Loucy (cell line): ENCODE measurements at regions not wholly inside any gene's neighbourhood (a gene's known extent, or its start where the extent isn't known, plus 50 kb on each side); places are given as distances from the start of the nearest gene placed in this dataset.
"Not testable (repeated sequence)": the region's sequence is repeated elsewhere in the genome, so short reads cannot be mapped to it uniquely, and the experiment has no call there.

Source experiments
- H2AFZ ChIP-seq: fragments of 200-600 bp; sonication (generic); 2 replicates; pipeline ENCODE4 v1.6.0; 2016; ENCODE audit warnings: antibody characterized with exemption, mild to moderate bottlenecking, low read length, moderate library complexity
- H3F3A ChIP-seq: fragments of 200-600 bp; 2 replicates; pipeline ENCODE4 v1.6.0; 2016; ENCODE audit warnings: antibody characterized with exemption, low read depth, mild to moderate bottlenecking
- H3K27me3 ChIP-seq: fragments of 200-600 bp; sonication (generic); 2 replicates; pipeline ENCODE4 v1.6.1; 2014; ENCODE audit warnings: low read length, mild to moderate bottlenecking; ENCODE audit not compliant: insufficient read depth, poor library complexity, severe bottlenecking
- H3K36me3 ChIP-seq: fragments of 200-600 bp; sonication (generic); 2 replicates; pipeline ENCODE4 v1.6.1; 2016; ENCODE audit warnings: low read length; ENCODE audit not compliant: insufficient read depth
- H3K4me1 ChIP-seq: fragments of 200-600 bp; sonication (generic); 2 replicates; pipeline ENCODE4 v1.5.1; 2014; ENCODE audit warnings: low read length, mild to moderate bottlenecking; ENCODE audit not compliant: insufficient read depth, poor library complexity, severe bottlenecking
- H3K4me2 ChIP-seq: fragments of 200-600 bp; sonication (generic); 2 replicates; pipeline ENCODE4 v1.6.0; 2014; ENCODE audit warnings: antibody characterized with exemption, low read length, low read depth, mild to moderate bottlenecking; ENCODE audit not compliant: poor library complexity, severe bottlenecking
- H3K4me3 ChIP-seq: fragments of 200-600 bp; sonication (generic); 2 replicates; pipeline ENCODE4 v1.5.1; 2014; ENCODE audit warnings: low read length, mild to moderate bottlenecking, mixed read lengths; ENCODE audit not compliant: poor library complexity, severe bottlenecking
- H3K79me2 ChIP-seq: fragments of 200-600 bp; sonication (generic); 2 replicates; pipeline ENCODE4 v1.6.1; 2014; ENCODE audit warnings: low read length; ENCODE audit not compliant: insufficient read depth
- H3K9ac ChIP-seq: fragments of 200-600 bp; sonication (generic); 2 replicates; pipeline ENCODE4 v1.6.0; 2014; ENCODE audit warnings: mild to moderate bottlenecking, low read depth, low read length, moderate library complexity; ENCODE audit not compliant: poor library complexity, severe bottlenecking
- H3K9me2 ChIP-seq: fragments of 200-600 bp; sonication (generic); replicated peaks from 2 replicates; pipeline ENCODE4 v1.6.1; 2016; ENCODE audit warnings: low read depth, low read length, mixed read lengths
- H3K9me3 ChIP-seq: fragments of 200-600 bp; sonication (generic); 2 replicates; pipeline ENCODE4 v1.6.1; 2014; ENCODE audit warnings: mild to moderate bottlenecking, antibody characterized with exemption, low read length, low read depth; ENCODE audit not compliant: insufficient read depth
- H4K20me1 ChIP-seq: fragments of 200-600 bp; sonication (generic); 2 replicates; pipeline ENCODE4 v1.6.0; 2014; ENCODE audit warnings: antibody characterized with exemption, low read length, mild to moderate bottlenecking; ENCODE audit not compliant: insufficient read depth, poor library complexity, severe bottlenecking

- not testable (repeated sequence) for H3K4me1 ChIP-seq, H4K20me1 ChIP-seq, H3K4me3 ChIP-seq, H3K36me3 ChIP-seq, H3K79me2 ChIP-seq, H3K9me3 ChIP-seq, H3K9me2 ChIP-seq, H3K9ac ChIP-seq, H2AFZ ChIP-seq, H3F3A ChIP-seq, H3K4me2 ChIP-seq, H3K27me3 ChIP-seq
Observed at GRCh38 chr22:10526079-10526478, 5001.9 kb upstream of the OR11H1 start.

- H3K4me2 ChIP-seq, H3K9ac ChIP-seq, H3K4me3 ChIP-seq, H3K79me2 ChIP-seq, H3K36me3 ChIP-seq, H3F3A ChIP-seq, H3K4me1 ChIP-seq, H2AFZ ChIP-seq, H3K9me2 ChIP-seq, H3K27me3 ChIP-seq, H3K9me3 ChIP-seq, H4K20me1 ChIP-seq: not testable (repeated sequence)
Observed at GRCh38 chr22:10531141-10531540, 4996.9 kb upstream of the OR11H1 start.

- not testable (repeated sequence) for H3F3A ChIP-seq, H3K4me2 ChIP-seq, H3K4me3 ChIP-seq, H3K9me2 ChIP-seq, H3K27me3 ChIP-seq, H3K9me3 ChIP-seq, H3K4me1 ChIP-seq, H2AFZ ChIP-seq, H3K36me3 ChIP-seq, H4K20me1 ChIP-seq, H3K79me2 ChIP-seq, H3K9ac ChIP-seq
Observed at GRCh38 chr22:10572531-10572930, 4955.5 kb upstream of the OR11H1 start.

GRCh38 chr22:10601071-10601470 is 4926.9 kb upstream of the OR11H1 start:
- H3K9ac ChIP-seq, H3K4me3 ChIP-seq, H3K4me1 ChIP-seq, H3F3A ChIP-seq, H3K27me3 ChIP-seq, H4K20me1 ChIP-seq, H3K4me2 ChIP-seq, H2AFZ ChIP-seq, H3K9me2 ChIP-seq, H3K9me3 ChIP-seq, H3K36me3 ChIP-seq, H3K79me2 ChIP-seq: not testable (repeated sequence)

- H3K27me3 ChIP-seq, H3K9me2 ChIP-seq, H3K36me3 ChIP-seq, H3K4me2 ChIP-seq, H2AFZ ChIP-seq, H3K9me3 ChIP-seq, H3K4me3 ChIP-seq, H4K20me1 ChIP-seq, H3K9ac ChIP-seq, H3K4me1 ChIP-seq, H3F3A ChIP-seq, H3K79me2 ChIP-seq: not testable (repeated sequence)
Observed at GRCh38 chr22:10631961-10632360, 4896.0 kb upstream of the OR11H1 start.

GRCh38 chr22:10635341-10635740 is 4892.7 kb upstream of the OR11H1 start:
- not testable (repeated sequence) for H3K9me3 ChIP-seq, H3K79me2 ChIP-seq, H3K4me1 ChIP-seq, H3K9me2 ChIP-seq, H3F3A ChIP-seq, H3K36me3 ChIP-seq, H3K4me2 ChIP-seq, H4K20me1 ChIP-seq, H3K4me3 ChIP-seq, H3K9ac ChIP-seq, H3K27me3 ChIP-seq, H2AFZ ChIP-seq

GRCh38 chr22:10662818-10663217 is 4865.2 kb upstream of the OR11H1 start:
- not testable (repeated sequence) for H4K20me1 ChIP-seq, H2AFZ ChIP-seq, H3K79me2 ChIP-seq, H3K9me3 ChIP-seq, H3K27me3 ChIP-seq, H3K9me2 ChIP-seq, H3K4me1 ChIP-seq, H3K4me3 ChIP-seq, H3K36me3 ChIP-seq, H3F3A ChIP-seq, H3K4me2 ChIP-seq, H3K9ac ChIP-seq
